ENCODE measurements at regions not wholly inside any gene's neighbourhood (a gene's known extent, or its start where the extent isn't known, plus 50 kb on each side); places are given as distances from the start of the nearest gene placed in this dataset.
"Not testable (repeated sequence)": the region's sequence is repeated elsewhere in the genome, so short reads cannot be mapped to it uniquely, and the experiment has no call there.

DNA sequence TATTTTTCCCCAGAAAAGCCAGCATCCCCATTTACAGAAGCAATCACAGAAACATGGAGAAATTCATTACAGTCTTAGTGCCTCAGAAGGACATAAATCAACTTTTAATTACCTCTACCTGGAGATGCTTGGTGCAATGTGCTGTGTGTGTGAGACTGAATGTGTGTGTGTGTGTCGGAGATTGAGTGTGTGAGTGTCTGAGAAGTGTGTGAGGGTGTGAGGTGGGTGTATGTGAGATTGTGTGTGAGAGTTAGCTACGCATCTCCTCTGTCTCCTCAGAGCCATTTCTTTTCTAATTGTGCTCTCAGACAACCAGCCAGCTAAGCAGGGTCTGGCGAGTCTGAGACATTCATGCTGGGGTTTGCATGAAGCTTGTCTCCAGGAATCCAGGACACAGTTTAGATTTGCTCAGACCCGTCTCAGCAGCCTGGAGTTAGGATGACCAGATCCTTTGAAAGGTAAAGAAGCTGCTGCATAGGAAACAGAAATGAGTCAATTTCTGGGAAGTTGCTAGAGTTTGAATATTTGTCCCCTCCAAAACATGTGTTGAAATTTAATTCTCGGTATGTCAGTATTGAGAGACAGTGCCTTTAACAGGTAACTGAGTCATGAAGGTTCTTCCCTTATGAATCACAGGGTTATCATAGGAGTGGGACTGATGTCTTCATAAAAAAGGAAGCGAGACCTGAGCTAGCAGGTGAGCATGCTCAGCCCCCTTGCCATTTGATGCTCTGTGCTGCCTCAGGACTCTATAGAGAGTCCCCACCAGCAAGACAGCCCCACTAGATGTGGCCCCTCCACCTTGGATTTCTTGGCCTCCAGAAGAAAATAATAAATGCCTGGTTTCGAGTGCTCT lies 199.0 kb upstream of the PLGLB2 start:
- H3K4me3 Mint-ChIP-seq; DNase-seq (ENCODE audit: low read depth, low spot score); H3K9me3 Mint-ChIP-seq; H3K27ac Mint-ChIP-seq (ENCODE audit: unreplicated experiment); H3K27me3 Mint-ChIP-seq (ENCODE audit: low read depth); H3K36me3 Mint-ChIP-seq (ENCODE audit: low read depth); H3K4me1 Mint-ChIP-seq: not testable (repeated sequence)

DNA sequence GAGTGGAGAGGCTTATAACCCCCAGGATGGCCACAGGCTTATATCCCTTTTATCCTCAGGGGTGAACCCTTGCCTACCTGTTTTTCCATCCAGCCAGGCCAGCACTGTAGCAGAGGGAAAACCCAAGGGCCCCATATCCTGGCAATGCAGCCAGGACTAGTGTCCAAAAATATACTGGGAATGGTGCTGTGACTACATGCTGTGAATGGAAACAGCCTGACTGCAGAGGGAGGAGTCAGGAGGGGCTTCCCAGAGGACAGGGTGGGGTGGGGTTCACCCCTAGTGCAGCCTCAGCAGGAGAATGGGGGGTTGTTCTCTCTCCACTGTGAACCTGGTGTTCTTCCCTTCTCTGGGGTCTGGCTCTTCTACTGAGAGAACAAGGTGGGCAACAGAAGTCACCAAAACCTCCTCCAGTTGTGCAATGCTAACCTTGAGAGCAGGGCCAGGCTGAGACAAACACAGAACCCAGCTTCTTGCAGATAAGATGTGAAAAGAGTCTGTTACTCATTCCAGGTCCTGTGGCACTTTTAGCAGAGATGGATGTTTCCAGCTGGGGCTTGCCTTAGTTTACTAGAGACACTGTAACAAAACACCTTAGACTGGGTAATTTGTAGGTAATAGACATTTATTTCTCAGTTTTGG lies 198.2 kb upstream of the PLGLB2 start:
- H3K27me3 Mint-ChIP-seq (ENCODE audit: low read depth); DNase-seq (ENCODE audit: low read depth, low spot score); H3K9me3 Mint-ChIP-seq; H3K4me3 Mint-ChIP-seq; H3K36me3 Mint-ChIP-seq (ENCODE audit: low read depth); H3K27ac Mint-ChIP-seq (ENCODE audit: unreplicated experiment); H3K4me1 Mint-ChIP-seq: not testable (repeated sequence)

DNA sequence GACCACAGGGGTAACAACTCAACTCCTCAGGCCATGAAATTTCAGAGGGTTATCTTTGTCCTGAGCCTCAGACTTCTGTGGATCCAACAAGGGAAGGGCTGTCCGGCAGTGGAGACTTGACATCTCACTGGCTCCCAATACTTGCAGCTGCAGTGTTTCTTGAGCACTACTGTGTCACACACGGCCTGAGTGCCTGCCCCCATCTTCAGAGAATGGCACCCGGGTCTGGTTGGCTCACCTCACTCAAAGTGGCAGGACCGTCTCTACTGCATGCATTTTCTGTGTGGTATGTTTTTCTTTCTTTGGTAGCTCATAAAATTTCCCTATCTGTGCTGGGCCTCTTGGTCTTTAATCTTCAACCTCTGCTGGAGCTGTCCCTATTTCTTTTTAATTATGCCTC lies 193.2 kb upstream of the PLGLB2 start:
- not testable (repeated sequence) for H3K4me1 Mint-ChIP-seq; H3K9me3 Mint-ChIP-seq; H3K4me3 Mint-ChIP-seq; H3K27ac Mint-ChIP-seq (ENCODE audit: unreplicated experiment); H3K36me3 Mint-ChIP-seq (ENCODE audit: low read depth); DNase-seq (ENCODE audit: low read depth, low spot score); H3K27me3 Mint-ChIP-seq (ENCODE audit: low read depth)

DNA sequence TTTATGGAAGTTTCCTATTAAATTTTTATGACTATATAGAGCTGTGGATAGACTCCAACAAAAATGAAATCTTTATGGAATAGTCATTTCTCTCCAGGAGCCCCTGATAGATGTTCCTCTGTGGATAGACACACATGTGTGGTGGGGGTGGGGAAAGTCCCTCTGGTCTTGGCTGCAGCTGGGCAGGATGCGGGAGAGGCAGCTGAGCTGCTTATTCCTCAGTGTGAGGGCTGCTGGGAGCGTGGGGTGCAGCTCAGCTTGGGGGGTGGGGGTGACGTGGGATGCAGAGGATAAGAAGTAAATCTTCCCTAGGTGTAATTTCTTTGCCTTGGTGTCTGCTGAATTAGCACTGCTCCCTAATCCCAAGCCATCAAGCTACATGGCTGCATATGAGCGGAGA lies 192.8 kb upstream of the PLGLB2 start:
- H3K4me3 Mint-ChIP-seq; H3K27ac Mint-ChIP-seq (ENCODE audit: unreplicated experiment); H3K9me3 Mint-ChIP-seq; H3K4me1 Mint-ChIP-seq; DNase-seq (ENCODE audit: low read depth, low spot score); H3K27me3 Mint-ChIP-seq (ENCODE audit: low read depth); H3K36me3 Mint-ChIP-seq (ENCODE audit: low read depth): not testable (repeated sequence)

DNA sequence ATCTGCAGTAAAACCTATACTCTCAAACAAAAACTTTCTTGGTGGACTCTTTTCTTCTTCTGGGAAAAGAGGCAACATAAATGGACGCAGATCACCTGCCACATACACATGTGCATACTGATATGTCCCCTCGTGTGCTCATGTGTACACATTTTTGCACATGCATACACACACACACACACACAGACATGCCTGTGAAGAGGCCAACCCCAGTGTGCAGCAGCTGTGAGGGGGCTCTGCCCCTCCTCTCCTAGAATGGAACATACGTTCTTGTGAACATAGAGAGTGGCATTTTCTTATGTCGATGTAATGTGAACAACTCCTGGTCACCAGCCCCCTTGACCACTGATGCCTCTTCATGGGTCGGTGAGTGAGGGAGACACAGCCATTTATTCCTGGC lies 188.9 kb upstream of the PLGLB2 start:
- H3K4me3 Mint-ChIP-seq, H3K9me3 Mint-ChIP-seq: not testable (repeated sequence)

DNA sequence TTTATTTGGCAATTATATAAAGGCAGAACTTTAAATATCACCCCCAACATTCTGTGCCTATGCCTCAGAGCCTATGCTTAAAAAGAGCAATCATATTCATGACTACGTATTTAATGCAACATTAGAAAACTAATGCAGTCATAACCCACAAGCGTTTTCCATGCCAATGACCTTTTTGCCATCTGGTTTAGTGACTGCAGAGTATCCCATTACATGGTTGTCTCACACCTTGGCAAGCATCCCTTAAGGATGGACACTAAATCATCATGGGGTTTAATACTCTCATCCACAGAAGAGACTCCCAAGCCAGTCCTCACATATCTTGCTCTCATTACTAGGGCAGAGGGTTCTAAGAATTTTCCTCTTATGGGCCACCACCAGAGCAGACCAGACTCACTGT lies 188.2 kb upstream of the PLGLB2 start:
- not testable (repeated sequence) for H3K36me3 Mint-ChIP-seq (ENCODE audit: low read depth)

More for the DNA sequence above, 188.9 kb upstream of the PLGLB2 start:
- not testable (repeated sequence) for H3K27me3 Mint-ChIP-seq (ENCODE audit: low read depth); H3K4me1 Mint-ChIP-seq; H3K27ac Mint-ChIP-seq (ENCODE audit: unreplicated experiment); H3K36me3 Mint-ChIP-seq (ENCODE audit: low read depth); DNase-seq (ENCODE audit: low read depth, low spot score)

DNA sequence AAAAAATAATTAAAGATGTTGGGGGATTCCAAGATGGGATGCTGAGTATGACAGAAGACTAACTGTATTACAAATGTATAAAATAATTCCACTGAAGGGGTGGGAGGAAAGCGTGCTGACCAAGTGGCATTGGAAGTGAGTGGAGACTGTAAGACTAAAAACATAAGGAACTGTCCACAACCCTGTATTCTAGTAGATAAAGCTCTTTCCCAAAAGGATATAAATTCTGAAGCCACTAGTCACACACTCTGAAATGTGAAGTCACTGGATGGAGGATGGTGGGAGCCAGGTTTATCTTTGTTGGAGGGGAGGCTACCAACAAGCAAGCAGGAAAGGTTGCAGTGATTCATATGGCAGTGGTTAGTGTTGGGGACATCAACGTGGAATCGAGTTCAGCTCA lies 182.8 kb upstream of the PLGLB2 start:
- not testable (repeated sequence) for H3K36me3 Mint-ChIP-seq (ENCODE audit: low read depth); H3K4me3 Mint-ChIP-seq; H3K9me3 Mint-ChIP-seq; DNase-seq (ENCODE audit: low read depth, low spot score); H3K4me1 Mint-ChIP-seq; H3K27me3 Mint-ChIP-seq (ENCODE audit: low read depth); H3K27ac Mint-ChIP-seq (ENCODE audit: unreplicated experiment)

More for the DNA sequence above, 188.2 kb upstream of the PLGLB2 start:
- not testable (repeated sequence) for DNase-seq (ENCODE audit: low read depth, low spot score); H3K4me3 Mint-ChIP-seq; H3K27me3 Mint-ChIP-seq (ENCODE audit: low read depth); H3K9me3 Mint-ChIP-seq; H3K27ac Mint-ChIP-seq (ENCODE audit: unreplicated experiment); H3K4me1 Mint-ChIP-seq

DNA sequence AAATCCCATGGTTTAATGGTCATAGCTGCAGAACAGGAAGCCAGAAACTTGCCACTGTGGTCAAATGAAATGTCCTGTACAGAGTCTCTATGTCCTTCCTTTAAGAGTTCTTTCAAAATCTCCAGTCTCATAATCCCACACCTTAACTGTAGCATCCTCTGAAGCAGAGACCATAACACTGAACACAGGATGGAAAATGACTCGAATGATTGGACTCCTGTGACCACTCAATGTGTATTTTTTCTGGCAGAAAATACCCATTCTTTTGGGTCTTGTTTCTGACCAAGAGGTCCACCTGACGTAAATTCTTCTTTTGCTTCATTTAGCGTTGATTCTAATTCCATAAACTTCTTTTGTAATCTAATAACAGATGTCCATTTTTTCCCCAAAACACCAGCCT lies 181.4 kb upstream of the PLGLB2 start:
- H3K27ac Mint-ChIP-seq (ENCODE audit: unreplicated experiment); H3K36me3 Mint-ChIP-seq (ENCODE audit: low read depth); H3K27me3 Mint-ChIP-seq (ENCODE audit: low read depth); H3K4me1 Mint-ChIP-seq; DNase-seq (ENCODE audit: low read depth, low spot score); H3K9me3 Mint-ChIP-seq; H3K4me3 Mint-ChIP-seq: not testable (repeated sequence)

DNA sequence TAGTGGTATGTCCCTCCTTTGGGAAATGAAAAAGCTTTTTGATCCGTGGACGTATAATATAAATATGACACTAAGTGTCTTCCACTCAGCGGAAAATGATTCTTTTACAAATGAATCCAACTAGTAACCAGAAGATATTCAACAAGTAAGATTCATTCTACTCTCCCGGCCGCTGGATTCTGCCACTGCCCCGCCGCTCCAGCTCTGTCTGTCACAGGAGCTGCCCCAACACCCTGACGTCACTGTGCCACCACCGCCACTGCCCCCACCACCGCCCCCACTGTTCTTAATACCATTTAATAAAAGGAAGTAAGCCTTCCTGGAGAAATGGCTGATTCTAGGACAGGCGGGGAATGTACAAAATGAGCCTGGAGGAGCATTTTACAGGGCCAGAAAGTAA lies 180.8 kb upstream of the PLGLB2 start:
- not testable (repeated sequence) for H3K27me3 Mint-ChIP-seq (ENCODE audit: low read depth)

DNA sequence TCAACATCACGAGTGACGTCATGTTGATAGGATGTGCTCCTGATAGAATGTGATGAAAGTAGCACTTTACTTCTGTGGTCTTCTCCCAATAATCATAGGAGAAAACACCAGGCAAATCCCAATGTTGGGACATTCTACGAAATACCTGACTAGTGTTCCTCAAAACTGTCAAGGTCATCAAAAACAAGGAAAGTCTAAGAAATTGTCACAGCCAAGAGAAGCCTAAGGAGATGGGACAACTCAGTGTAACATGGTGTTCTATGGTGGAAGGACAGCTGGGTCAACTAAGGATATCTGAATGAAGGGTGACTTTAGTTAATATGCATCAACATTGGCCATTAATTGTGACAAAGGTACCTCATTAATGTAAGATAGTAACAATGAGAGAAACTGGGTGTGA lies 180.0 kb upstream of the PLGLB2 start:
- not testable (repeated sequence) for H3K36me3 Mint-ChIP-seq (ENCODE audit: low read depth); H3K27ac Mint-ChIP-seq (ENCODE audit: unreplicated experiment); DNase-seq (ENCODE audit: low read depth, low spot score); H3K27me3 Mint-ChIP-seq (ENCODE audit: low read depth); H3K4me3 Mint-ChIP-seq; H3K4me1 Mint-ChIP-seq; H3K9me3 Mint-ChIP-seq

More for the DNA sequence above, 180.8 kb upstream of the PLGLB2 start:
- not testable (repeated sequence) for H3K27ac Mint-ChIP-seq (ENCODE audit: unreplicated experiment); H3K4me3 Mint-ChIP-seq; H3K4me1 Mint-ChIP-seq; H3K36me3 Mint-ChIP-seq (ENCODE audit: low read depth); H3K9me3 Mint-ChIP-seq; DNase-seq (ENCODE audit: low read depth, low spot score)

DNA sequence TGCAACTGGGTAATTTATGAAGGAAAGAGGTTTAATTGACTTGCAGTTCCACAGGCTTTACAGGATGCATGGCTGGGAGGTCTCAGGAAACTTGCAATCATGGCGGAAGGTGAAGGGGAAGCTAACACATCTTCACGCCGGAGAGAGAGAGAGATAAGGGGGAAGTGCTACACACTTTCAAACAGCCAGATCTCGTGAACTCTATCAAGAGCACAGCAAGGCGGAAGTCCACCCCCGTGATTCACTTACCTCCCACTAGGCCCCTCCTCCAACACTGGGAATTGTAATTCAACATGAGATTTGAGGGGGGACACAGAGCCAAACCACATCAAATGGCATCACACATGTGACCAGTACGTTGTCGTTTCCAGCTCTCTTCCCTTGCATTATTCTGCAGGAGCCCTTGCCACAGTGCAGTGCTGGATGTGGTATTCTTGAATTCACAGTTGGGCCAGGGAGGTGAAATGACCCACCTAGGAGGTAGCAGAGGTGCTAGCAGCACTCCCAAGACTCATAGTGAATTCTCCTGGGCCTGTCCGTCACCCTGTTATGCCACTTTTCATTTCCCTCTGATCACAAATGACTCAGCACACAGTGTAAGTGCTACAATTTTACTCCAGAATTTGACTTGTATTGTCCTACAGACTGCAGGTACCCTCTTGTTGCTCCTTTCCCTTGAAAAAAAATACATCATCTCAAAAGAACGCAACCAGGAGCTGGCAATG lies 179.2 kb upstream of the PLGLB2 start:
- not testable (repeated sequence) for H3K36me3 Mint-ChIP-seq (ENCODE audit: low read depth); H3K9me3 Mint-ChIP-seq; H3K27me3 Mint-ChIP-seq (ENCODE audit: low read depth); H3K4me3 Mint-ChIP-seq; DNase-seq (ENCODE audit: low read depth, low spot score); H3K27ac Mint-ChIP-seq (ENCODE audit: unreplicated experiment); H3K4me1 Mint-ChIP-seq

DNA sequence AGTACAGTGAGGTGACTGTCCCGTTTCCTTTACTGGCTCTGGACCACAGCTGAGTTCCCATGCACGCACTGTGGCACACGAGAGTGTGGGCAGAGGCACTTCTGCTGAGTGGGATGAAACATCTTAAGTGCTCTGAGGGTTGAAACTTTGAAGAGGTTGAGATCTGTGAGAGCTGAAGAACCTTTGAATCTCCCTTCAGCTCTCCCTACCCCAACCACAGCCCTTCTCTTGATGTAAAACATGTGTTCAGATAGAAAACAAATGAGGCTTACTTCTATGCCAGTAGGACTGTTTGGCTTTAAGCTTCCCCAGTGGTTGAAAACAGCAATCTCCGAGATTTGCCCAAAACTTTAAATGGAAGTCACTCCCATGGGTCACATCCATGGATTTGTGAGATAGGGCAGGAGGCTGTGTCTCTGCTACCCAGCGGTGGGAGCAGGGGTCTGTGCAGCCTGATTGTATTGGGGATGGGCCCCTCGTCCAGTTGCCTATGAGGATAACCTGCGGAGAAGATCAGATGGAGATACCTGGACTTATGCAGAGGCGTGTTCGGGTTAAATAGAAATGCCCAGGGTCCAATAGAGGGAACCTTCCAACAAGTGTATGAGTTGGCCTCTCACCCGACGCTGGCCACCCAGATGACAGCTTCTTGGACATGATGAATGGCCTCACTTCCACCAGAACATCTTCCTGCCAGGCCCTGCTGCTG lies 178.0 kb upstream of the PLGLB2 start:
- not testable (repeated sequence) for H3K9me3 Mint-ChIP-seq; H3K27ac Mint-ChIP-seq (ENCODE audit: unreplicated experiment); H3K4me1 Mint-ChIP-seq; H3K36me3 Mint-ChIP-seq (ENCODE audit: low read depth); DNase-seq (ENCODE audit: low read depth, low spot score); H3K4me3 Mint-ChIP-seq; H3K27me3 Mint-ChIP-seq (ENCODE audit: low read depth)

DNA sequence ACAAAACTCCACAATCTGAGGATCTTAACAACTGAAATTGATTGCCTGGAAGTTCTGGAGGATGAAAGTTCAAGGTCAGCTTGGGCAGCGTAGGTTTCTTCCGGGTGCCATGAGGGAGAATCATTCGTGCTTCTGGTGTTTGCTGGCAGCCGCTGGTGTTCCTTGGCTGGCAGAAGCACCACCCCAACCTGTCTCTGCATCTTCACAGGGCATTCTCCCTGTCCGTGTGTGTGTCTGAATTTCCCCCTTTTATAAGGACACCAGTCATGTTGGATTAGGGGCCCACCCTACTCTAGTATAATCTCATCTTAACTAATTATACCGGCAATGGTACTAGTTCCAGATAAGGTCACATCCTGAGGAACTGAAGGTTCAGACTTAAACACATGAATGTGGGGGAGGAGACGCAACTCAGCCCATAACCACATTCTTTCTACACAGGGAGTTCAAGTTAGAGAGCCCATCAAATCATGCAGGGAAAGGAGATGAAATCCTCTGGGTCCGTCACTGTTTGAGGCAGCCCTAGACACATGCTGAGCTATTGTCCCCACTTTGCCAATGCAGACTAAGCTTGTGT lies 175.9 kb upstream of the PLGLB2 start:
- H3K36me3 Mint-ChIP-seq (ENCODE audit: low read depth); H3K27ac Mint-ChIP-seq (ENCODE audit: unreplicated experiment); DNase-seq (ENCODE audit: low read depth, low spot score); H3K27me3 Mint-ChIP-seq (ENCODE audit: low read depth); H3K4me3 Mint-ChIP-seq; H3K9me3 Mint-ChIP-seq; H3K4me1 Mint-ChIP-seq: not testable (repeated sequence)
